Muscle of arm (tissue), 1 donor: ENCODE measurements at regions not wholly inside any gene's neighbourhood (a gene's known extent, or its start where the extent isn't known, plus 50 kb on each side); places are given as distances from the start of the nearest gene placed in this dataset.
"Not testable (repeated sequence)": the region's sequence is repeated elsewhere in the genome, so short reads cannot be mapped to it uniquely, and the experiment has no call there.

Experiments used
- DNase-seq: peaks from one replicate; pipeline ENCODE4 v3.0.0-alpha.2; 2013

DNA sequence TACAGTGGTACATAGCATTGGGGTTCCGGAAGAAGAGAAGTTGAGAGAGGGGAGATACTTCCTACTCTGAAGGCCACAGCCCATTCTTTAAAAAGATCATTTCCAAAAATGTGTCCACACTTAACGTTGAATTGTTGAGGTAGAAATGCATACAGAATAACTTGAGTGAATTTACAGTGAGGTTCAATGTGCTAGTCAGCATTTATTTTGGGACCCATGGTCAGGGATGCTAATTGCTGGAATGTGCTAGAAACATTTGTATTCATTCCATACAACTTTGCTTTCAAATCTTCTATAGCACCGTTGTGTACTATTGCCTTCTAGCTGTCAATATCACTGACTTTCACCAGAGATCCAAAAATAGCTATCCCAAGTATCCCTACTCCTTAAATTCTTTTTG is 325.9 kb downstream of the SATB2 start:
- no peak for DNase-seq

DNA sequence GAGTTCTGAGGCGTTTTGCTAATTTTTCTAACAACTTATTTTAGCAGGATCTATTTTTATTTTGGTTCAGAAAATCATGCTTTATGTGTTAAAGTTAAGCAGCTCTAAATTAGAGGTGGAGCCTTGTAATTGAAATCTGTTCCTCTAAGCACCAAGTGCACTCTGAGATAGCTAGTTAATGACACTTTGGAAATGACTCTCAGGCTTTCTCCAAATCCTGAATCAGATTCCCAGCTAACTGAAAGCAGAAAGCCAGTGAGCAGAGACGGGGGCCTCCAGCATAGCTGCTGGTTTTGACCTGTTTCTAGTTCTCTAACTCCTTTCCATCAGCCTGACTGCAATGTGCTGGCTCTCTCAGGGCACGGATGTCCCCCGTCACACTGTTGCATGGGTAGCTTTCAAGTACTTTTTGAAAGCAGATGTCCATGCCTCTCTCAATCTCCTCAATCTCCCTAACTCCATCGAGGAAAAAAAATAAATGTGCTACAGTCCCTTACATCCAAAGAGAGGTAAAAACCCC is 326.5 kb downstream of the SATB2 start:
- no peak for DNase-seq

DNA sequence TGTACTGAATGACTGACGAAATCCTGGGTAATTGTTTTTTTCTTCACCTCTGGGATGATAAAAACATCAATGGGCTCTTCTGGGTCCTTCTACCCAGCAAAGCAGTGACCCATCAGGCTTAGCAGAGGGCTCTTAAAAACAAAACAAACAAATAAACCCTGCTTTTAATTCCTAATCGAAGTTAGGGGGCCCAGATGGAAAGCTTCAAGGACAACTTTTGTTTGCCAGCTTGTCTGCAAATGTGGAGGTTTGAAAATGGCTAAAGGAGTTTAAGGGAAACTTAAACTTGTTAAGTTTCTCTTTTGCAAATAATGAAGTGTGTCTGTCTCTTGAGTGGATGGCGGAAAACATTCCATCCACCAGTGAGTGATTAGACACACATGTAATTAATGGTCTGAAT is 327.2 kb downstream of the SATB2 start:
- DNase-seq: no peak

DNA sequence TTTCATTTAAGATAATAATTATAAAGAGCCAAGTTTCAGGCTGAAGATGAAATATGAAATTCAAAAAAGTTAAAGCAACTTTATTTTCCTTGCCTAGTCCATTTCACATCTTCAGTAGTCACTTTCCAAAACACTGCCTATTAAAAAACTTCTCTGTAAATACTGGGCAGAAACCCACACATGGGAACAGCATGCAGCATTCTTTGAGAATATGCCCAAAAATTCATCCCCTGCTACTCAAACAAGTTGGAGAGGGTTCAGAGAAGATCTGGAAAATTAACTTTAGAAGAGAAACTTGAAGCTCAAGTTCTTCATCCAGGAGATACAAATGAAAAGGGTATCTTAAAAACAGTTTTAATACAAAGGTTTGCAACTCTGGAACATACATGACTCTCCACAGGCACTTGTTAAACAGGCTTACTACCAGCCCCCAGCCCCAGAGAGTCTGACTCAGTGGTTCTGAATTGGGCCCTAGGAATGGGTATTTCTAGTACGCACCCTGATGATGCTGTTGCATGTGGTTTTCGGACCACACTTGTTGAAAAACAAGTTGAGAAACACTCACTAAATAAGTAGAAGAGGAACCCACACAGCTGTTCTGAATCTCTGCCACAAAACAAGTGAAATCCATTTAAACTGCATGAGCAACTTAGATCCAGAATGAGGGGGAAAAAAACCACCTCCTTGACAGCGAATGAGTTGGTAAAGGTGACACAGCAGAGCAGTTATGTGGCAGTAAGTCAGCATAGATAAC is 329.1 kb downstream of the SATB2 start:
- DNase-seq: no peak

DNA sequence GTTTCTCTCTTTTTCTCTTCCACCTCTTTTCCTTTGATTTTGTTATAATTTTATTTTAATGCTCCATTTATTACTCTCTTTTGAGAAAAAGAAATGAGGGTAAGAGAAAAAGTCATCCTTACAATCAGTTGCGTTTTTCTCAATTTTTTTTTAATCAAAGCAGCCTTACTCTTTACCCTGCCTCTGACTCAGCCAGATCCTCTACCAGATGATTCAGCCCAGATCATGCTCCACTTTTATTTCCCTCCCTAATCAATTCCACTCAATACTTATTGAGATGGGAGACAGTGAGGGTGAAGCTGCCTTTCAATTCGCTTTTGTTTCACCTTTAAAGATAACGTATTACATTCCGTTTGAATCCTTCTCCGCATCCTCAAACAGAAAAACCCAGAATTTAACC is 337.9 kb downstream of the SATB2 start:
- DNase-seq: no peak

DNA sequence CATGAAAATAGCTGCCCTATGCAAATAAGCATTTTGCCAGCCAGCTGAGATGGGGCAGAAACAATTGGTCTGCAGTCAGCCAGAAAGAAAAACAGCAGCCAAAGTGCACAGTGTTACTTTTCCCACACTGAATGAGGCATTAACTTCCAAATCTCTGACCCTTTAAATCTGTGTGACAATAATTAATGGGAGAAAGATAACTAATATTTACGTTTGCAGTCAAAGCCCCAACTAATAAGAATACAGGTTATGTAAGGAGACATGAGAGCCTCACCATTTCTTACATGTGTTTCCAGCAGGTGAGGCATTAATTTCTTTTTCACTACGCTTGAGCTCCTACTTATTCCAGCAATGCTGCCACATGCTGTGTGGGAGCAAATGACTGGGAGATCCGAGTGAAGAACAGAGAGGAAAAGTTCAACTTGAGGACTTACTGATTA is 339.0 kb downstream of the SATB2 start:
- no peak for DNase-seq

DNA sequence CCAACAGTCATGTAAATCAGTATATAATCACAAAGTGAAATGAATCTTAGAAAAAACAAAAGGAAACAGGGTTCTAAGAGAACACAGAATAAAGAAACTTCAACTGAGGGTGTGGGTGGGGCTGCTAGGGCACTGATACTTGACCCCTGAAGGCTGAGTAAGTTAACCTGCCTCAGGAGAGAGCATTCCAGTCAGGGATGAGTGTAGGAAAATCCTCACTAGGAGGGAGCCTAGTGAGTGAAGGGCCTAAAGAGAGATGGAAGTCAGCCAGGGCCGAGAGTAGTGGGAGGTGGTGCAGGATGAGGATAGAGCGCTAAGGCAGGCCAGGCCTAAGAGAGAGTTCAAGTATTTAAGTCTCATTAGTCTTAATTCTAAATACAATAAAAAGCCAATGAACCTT is 342.6 kb downstream of the SATB2 start:
- no peak for DNase-seq

DNA sequence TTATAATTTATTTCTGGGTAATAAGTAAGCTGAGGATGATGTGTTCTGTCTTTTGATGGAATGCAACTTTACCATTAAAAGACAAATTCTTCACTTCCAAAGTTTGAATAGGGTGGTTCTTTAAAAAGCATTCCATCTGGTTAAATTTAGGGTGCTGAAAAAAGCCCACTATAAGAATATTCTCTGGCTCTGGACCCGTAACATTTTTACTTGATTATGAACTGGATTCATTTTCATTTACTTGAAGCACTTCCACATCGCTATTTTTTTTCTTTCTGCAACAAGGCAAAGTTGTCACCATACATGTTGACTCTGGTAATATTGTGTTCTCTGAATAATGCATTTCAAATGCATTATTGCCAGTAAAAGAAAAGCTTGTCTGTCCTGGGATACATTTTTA is 344.6 kb downstream of the SATB2 start:
- DNase-seq: no peak

DNA sequence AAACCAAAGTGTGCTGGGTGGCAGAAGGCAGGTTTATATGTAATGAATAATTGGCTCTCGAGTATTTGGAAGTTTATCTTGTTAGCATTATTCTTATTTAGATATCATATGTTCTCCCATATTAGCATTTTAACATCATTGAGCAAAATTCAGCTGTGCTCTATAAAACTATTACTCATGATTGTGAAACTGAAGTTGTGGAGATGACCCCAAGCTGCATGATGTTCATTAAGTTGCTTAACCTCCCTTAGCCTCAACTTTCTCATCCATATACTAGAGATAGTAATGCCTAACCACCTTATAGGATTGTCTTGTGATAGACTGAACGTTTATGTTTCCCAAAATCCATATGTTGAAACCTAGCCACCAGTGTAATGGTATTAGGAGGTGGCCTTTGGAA is 346.3 kb downstream of the SATB2 start:
- DNase-seq: no peak

DNA sequence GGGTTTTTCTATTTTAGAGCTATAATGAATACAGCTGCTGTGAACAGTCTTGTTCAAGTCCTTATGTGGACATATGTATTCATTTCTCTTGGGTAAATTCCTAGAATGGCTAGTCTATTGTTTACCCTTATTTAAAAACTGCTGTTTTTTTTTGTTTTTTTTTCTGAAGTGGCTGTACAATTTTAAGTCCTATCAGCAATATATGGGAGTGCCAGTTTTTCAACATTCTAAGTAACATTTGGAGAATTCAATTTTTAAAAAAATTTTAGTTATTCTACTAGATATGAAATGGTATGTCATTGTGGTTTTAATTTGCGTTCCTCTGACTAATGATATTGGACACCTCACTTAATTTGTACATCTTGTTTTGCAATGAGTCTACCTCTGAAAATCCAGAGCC is 349.7 kb downstream of the SATB2 start:
- no peak for DNase-seq

DNA sequence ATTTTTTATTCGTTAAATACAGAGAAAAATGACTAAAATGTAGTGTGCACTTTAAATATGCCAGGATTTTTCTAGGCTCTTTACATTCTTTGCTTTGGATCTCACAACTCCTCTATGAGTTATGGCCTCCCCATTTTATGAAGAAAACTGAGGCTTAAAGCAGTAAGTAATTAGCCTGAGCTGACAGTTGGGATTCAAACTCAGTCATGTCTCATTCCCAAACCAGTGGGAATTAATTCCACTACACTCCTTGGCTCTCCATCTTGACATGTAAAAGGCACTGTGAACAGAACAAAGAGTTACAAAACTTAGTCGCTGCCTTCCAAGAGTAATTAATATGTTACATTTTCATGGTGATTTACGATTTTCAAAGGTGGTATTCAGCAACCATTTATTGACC is 351.9 kb downstream of the SATB2 start:
- DNase-seq: no peak

DNA sequence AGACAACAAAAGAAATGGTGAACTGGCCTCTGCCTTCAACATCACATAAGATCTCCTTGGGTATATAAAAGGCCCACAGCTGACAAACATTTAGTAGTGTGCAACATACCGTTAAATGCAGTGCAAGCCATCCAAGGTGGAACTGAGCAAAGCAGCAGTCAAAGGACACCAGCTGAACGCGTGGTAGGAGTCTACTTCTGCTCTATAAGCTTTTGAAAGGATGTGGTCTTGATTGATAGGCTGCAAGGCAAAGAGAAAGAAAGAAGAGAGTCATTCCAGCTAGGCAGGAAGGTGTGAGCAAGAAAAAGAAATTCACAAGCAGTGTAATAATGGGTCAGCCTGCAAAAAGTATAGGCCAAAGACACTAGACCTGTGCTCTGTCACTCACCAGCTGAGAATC is 356.3 kb downstream of the SATB2 start:
- no peak for DNase-seq

DNA sequence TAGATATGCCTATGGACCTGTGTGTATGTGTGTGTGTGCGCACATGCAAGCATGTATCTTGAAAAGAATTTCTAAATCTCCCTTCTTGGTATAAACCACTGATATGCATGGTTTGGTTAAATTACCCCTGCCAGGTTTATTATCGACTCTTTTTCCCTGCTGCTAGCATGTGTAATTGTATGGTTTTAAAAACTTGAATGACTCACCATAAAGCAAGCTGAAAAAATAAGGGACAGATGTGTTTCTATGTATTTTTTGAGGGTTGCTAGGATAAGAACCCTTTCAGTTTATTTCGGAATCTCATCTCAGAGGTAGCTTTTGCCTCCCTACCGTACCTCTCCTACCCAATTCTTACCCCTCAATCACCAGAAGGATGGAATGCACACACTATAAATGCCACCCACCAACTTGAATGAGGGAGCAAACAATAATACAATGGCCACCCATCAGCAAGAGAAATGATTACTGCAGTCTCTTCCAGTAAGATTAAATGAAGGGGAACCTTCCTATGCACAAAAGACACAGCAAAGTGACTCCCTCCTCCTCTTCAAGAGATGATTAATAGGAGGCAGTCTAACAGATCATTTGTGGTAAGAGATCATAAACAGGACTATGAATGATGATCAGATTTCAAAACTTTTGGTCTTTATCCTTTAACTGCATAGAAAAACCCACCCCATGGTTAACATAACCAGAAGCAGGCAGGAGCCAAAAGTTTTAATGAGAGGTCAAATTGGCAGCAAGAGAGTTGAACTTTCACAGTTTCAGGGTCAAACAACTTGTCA is 357.2 kb downstream of the SATB2 start:
- no peak for DNase-seq

DNA sequence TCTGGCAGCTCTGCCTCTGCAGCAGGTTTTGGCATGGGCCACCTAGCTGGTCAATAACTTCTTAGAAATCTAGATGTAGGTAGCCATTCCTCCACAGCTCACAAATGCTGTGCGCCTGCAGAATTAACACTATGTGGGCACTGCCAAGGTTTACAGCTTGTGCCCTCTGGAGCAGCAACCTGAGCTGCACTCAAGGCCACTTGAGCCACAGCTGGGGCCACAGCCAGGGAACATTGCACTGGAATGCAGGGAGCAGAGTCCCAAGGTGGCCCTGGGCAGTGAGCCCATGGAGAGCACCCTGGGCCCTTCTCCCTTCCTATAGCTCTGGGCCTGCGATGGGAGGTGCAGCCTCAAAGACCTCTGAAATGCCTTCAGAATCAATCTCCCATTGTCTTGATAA is 365.3 kb downstream of the SATB2 start:
- DNase-seq: no peak

DNA sequence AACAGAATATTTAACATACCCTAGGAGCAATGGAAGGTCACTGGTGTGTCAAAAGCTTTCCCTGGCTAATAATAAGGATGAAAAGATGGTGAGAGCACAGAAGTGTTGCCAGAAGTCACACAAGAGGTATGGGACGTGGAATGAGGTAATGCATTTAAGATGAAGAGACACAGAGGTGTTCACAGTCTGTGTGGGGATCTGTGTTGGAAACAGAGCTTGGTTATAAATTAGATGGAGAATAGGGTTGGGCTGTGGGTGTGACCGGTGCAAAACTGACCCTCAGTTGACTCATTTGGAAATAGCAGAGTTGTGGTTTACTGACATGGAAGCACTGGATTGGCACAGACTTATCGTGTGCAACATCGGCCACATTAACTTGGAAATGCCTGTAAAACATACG is 372.5 kb downstream of the SATB2 start:
- DNase-seq: no peak

DNA sequence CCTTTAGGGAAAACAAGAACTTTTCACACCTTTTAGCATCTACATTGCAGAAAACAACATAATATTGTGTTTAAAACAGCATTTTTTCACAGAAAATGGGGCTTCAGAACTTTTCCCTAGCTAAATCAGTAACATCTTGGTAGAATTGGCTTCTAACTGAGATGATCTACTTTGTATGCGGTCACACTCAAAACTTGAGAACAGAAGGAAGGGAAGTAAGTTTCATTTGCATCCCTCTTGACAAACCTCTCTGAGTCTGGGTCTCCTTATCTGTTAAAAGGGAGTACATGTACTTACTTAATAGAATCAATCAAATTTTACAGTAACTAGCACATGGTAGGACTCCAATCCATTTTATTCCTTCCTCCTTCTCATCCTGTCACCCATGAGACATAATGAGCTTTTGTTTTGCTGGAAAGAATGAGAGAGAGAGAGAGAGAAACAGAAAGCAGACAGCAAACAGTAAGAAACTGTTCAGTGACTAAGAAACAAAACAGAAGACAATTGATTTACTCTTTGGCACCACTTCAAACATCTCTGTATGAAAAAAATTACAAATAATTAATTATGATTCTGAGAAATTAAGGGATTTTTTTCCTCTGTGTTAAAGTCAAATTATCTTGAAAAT is 387.3 kb downstream of the SATB2 start:
- DNase-seq: no peak

DNA sequence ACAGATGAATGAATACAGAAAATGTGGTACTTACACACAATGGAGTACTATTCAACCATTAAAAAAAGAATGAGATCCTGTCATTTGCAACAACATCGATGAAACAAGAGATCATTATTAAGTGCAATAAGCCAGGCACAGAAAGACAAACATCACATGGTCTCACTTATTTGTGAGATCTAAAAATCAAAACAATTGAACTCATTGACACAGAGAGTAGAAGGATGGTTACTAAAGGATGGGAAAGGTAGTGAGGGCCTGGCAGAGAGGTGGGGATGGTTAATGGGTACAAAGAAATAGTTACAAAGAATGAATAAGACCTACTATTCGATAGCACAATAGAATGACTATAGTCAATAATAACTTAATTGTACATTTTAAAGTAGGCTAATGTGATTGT is 393.5 kb downstream of the SATB2 start:
- no peak for DNase-seq

DNA sequence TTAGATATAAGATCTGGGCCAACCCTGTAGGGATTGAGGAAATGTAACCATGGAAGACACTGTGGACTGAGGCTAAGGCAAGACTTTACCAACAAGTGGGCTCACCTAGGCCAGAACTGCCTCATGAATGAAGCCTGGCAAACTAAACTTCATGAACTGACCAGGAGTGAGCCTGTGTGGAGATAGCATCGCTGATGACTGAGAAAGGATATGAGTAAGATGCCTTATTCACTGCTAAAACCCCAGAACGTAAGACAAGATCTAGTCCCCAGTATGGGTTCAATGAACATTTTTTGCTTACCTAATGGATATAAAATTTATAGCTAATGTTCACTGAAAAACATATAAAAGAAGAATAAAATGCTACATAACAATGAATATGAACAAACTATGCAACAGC is 399.8 kb downstream of the SATB2 start:
- DNase-seq: no peak

DNA sequence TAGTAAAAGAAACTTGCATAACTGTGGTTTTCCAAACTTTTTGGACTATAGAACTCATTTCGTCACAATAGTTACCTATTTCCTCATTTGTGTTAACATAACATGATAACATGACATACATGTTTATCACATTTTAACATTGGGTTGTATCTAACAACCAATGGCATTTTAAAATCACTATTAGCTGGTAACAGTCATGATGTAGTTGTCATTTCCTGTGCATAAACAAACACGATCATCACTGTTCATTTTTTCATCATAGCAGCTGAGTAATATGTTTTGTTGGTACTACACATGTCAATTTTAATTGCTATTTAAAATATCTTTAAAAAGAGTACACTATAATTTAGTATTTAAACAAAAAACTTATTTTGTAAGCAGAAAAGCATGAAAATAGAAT is 402.4 kb downstream of the SATB2 start:
- DNase-seq: no peak

DNA sequence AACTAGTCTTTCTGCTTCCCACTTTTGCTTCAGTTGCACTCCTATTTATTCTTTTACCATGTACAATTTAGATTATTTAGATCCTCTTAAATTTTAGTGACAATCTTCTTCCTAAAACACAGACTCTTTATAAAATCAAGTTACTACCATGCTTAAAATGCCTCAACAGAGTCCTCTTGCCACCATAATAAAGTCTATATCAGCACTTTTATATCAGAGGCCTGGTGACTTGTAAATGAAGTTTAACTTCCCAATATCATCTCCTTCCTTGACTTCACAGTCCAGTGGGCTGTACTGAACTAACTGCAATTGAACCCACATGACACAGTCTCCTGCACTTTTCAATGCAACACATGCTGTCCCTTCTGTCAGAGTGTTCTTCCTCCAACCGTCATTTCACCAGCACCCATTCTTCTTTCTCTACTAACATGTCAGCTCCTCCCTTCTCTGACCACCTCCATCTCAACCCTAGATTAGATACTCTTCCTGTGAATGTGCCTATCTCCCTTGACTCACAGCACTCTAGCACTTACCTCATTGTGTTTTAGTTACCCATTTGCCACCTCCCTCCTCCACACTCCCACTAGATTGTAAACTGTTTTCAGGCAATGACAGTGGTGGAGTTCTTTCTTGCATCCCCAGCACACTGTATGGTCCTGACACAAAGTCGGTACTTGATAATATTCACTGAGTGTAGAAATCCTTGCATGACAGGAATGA is 414.9 kb downstream of the SATB2 start:
- no peak for DNase-seq

DNA sequence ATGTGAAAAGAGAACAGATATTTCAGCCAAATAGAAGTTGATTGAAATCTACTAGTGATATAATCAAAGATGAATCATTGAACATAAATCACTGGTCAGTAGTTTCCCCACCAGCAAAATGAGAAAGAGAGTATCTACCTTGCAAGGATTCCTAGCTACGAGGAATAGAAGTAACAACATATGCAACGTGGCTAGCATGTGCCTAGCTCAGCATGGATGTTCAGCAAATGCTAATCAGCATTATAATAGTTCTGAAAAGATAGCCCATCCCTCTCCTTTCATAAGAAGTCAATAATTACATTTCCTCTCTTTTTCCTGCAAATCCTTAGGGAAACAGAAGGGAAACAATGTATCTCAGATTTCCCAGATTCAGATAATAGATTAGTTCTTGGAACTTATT is 417.2 kb downstream of the SATB2 start:
- no peak for DNase-seq

DNA sequence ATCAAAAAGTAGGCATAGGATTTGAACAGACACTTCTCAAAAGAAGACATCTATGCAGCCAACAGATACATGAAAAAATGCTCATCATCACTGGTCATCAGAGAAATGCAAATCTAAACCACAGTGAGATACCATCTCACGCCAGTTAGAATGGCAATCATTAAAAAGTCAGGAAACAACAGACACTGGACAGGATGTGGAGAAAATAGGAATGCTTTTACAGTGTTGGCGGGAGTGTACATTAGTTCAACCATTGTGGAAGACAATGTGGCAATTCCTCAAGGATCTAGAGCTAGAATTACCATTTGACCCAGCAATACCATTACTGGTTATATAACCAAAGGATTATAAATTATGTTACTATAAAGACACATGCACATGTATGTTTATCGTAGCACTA is 424.0 kb downstream of the SATB2 start:
- DNase-seq: not testable (repeated sequence)
